IMR-90 (cell line): ENCODE measurements at regions not wholly inside any gene's neighbourhood (a gene's known extent, or its start where the extent isn't known, plus 50 kb on each side); places are given as distances from the start of the nearest gene placed in this dataset.

Experiments
- ATAC-seq: fragments of 200-7000 bp; cut with Tn5 transposase; 2 replicates; pipeline ENCODE4 v1.9.1; 2020; ENCODE audit warnings: low read depth, mild to moderate bottlenecking, moderate library complexity
- BruUV-seq: library from RNA; stranded (reverse); fragments of 400-500 nt; replicated peaks from 2 replicates; lab custom pipeline; 2021; lab: Mats Ljungman, UMichigan
- CTCF ChIA-PET: fragments of 300-600 bp; formaldehyde crosslinking; extraction: SDS; loops from one replicate; lab custom pipeline; 2021; ENCODE audit warnings: antibody characterized with exemption; lab: Yijun Ruan, JAX
- POLR2A ChIA-PET: fragments of 300-600 bp; sonication (Branson Sonifier 250); formaldehyde crosslinking; loops from one replicate; lab custom pipeline; 2022; ENCODE audit warnings: antibody characterized with exemption; ENCODE audit not compliant: unreplicated experiment; lab: Charles Lee
- DNase-seq: peaks from one replicate; pipeline ENCODE4 v3.0.0; 2013
- H2AFZ ChIP-seq: replicated peaks from 2 replicates; pipeline ENCODE3; 2013; ENCODE audit warnings: low read length, mild to moderate bottlenecking; ENCODE audit not compliant: poor library complexity
- H2AK5ac ChIP-seq: 2 replicates; pipeline ENCODE4 v1.6.1; 2013; ENCODE audit warnings: low read depth, low read length, inconsistent platforms
- H2AK9ac ChIP-seq: replicated peaks from 2 replicates; pipeline ENCODE3; 2013; ENCODE audit warnings: mild to moderate bottlenecking, low read depth, low read length, moderate library complexity; ENCODE audit not compliant: poor library complexity
- H2BK120ac ChIP-seq: 2 replicates; pipeline ENCODE4 v1.6.1; 2013; ENCODE audit warnings: low read depth, low read length, inconsistent platforms
- H2BK15ac ChIP-seq: 3 replicates; pipeline ENCODE4 v1.6.1; 2013; ENCODE audit warnings: low read depth, low read length, inconsistent platforms
- H2BK20ac ChIP-seq: 2 replicates; pipeline ENCODE4 v1.6.1; 2013; ENCODE audit warnings: low read depth, mild to moderate bottlenecking, inconsistent platforms, low read length, moderate library complexity
- H2BK5ac ChIP-seq: 2 replicates; pipeline ENCODE4 v1.6.1; 2013; ENCODE audit warnings: mild to moderate bottlenecking, low read depth, low read length, inconsistent platforms; ENCODE audit not compliant: poor library complexity, severe bottlenecking
- H3K14ac ChIP-seq: replicated peaks from 2 replicates; pipeline ENCODE4 v1.6.1; 2013; ENCODE audit warnings: low read depth, low read length, inconsistent platforms
- H3K18ac ChIP-seq: 2 replicates; pipeline ENCODE4 v1.6.1; 2013; ENCODE audit warnings: low read depth, low read length, control low read depth
- H3K23ac ChIP-seq: 2 replicates; pipeline ENCODE4 v1.6.1; 2013; ENCODE audit warnings: low read depth, low read length, inconsistent platforms
- H3K27ac ChIP-seq: 2 replicates; pipeline ENCODE4 v1.5.1; 2013; ENCODE audit warnings: mild to moderate bottlenecking, control low read depth, low read length; ENCODE audit not compliant: insufficient read depth
- H3K27me3 ChIP-seq: 2 replicates; pipeline ENCODE4 v1.6.1; 2013; ENCODE audit warnings: low read length; ENCODE audit not compliant: control insufficient read depth, insufficient read depth
- H3K36me3 ChIP-seq: 2 replicates; pipeline ENCODE4 v1.6.1; 2013; ENCODE audit warnings: low read length, mixed read lengths; ENCODE audit not compliant: control insufficient read depth, insufficient read depth
- H3K4ac ChIP-seq: 2 replicates; pipeline ENCODE4 v1.6.1; 2013; ENCODE audit warnings: low read depth, low read length, inconsistent platforms
- H3K4me1 ChIP-seq: 2 replicates; pipeline ENCODE4 v1.6.1; 2013; ENCODE audit warnings: low read length, mixed read lengths; ENCODE audit not compliant: control insufficient read depth, insufficient read depth
- H3K4me2 ChIP-seq: 2 replicates; pipeline ENCODE4 v1.6.1; 2013; ENCODE audit warnings: low read depth, mild to moderate bottlenecking, control low read depth, low read length, moderate library complexity
- H3K4me3 ChIP-seq: 2 replicates; pipeline ENCODE4 v1.5.1; 2013; ENCODE audit warnings: low read depth, mild to moderate bottlenecking, control low read depth, low read length, moderate library complexity; ENCODE audit not compliant: insufficient read depth
- H3K56ac ChIP-seq: 2 replicates; pipeline ENCODE4 v1.6.1; 2013; ENCODE audit warnings: low read length, inconsistent platforms; ENCODE audit not compliant: insufficient read depth; ENCODE audit errors: extremely low read depth
- H3K79me1 ChIP-seq, 2 experiments: 2 replicates each; pipeline ENCODE4 v1.6.1; 2013; ENCODE audit warnings: low read length in 2 of 2, inconsistent platforms in 1 of 2, low read depth in 1 of 2
- H3K9ac ChIP-seq: 2 replicates; pipeline ENCODE4 v1.6.1; 2013; ENCODE audit warnings: low read depth, low read length, control low read depth
- H3K9me1 ChIP-seq: 2 replicates; pipeline ENCODE4 v1.6.1; 2013; ENCODE audit warnings: low read length, inconsistent platforms; ENCODE audit not compliant: insufficient read depth
- H3K9me3 ChIP-seq: 2 replicates; pipeline ENCODE4 v1.6.1; 2013; ENCODE audit warnings: low read length; ENCODE audit not compliant: control insufficient read depth, insufficient read depth
- H4K20me1 ChIP-seq: 2 replicates; pipeline ENCODE4 v1.6.1; 2013; ENCODE audit warnings: low read length, inconsistent platforms; ENCODE audit not compliant: insufficient read depth
- H4K5ac ChIP-seq: 2 replicates; pipeline ENCODE4 v1.6.1; 2013; ENCODE audit warnings: mild to moderate bottlenecking, low read depth, low read length, control low read depth
- H4K8ac ChIP-seq, 2 experiments: 2 replicates each; pipeline ENCODE4 v1.6.1; 2013; ENCODE audit warnings: low read depth in 2 of 2, low read length in 2 of 2, control low read depth in 1 of 2, inconsistent platforms in 1 of 2
- H4K91ac ChIP-seq: 2 replicates; pipeline ENCODE4 v1.6.1; 2013; ENCODE audit warnings: low read depth, low read length, inconsistent platforms; ENCODE audit not compliant: insufficient read depth
- CEBPB ChIP-seq: IDR thresholded peaks from 2 replicates; pipeline ENCODE4 v1.6.1; 2012; ENCODE audit warnings: low read depth, low read length, improper control_type of control experiment
- CTCF ChIP-seq: conservative IDR thresholded peaks from 2 replicates; pipeline ENCODE4 v1.5.1; 2012; ENCODE audit warnings: mild to moderate bottlenecking, low read depth, low read length, improper control_type of control experiment
- MAFK ChIP-seq: IDR thresholded peaks from 2 replicates; pipeline ENCODE4 v1.6.1; 2012; ENCODE audit warnings: low read depth, low read length, improper control_type of control experiment
- MAZ ChIP-seq: IDR thresholded peaks from 2 replicates; pipeline ENCODE4 v1.6.1; 2012; ENCODE audit warnings: low read depth, mild to moderate bottlenecking, low read length, improper control_type of control experiment, moderate library complexity, borderline replicate concordance
- POLR2A ChIP-seq: IDR thresholded peaks from 2 replicates; pipeline ENCODE4 v1.6.1; 2012; ENCODE audit warnings: mild to moderate bottlenecking, low read depth, low read length
- RCOR1 ChIP-seq: IDR thresholded peaks from 2 replicates; pipeline ENCODE4 v1.6.1; 2012; ENCODE audit warnings: mild to moderate bottlenecking, low read length, improper control_type of control experiment; ENCODE audit not compliant: insufficient replicate concordance
- RFX5 ChIP-seq: IDR thresholded peaks from 2 replicates; pipeline ENCODE4 v1.8.0; 2012; ENCODE audit warnings: low read depth, mild to moderate bottlenecking, low read length, moderate library complexity
- WGBS, 2 experiments: methylation state at CpG; one replicate each; pipeline versions ENCODE4 v1.1.5 to v1.1.7; 2013; ENCODE audit warnings: missing lambda C conversion rate in 2 of 2; ENCODE audit not compliant: insufficient read length in 1 of 2; ENCODE audit errors: extremely low coverage in 2 of 2; 5-methylcytosine and 5-hydroxymethylcytosine counted together
- dilution Hi-C: fragments of 300-500 bp; cut with HindIII; formaldehyde crosslinking; loops from one replicate; pipeline ENCODE4 v1.14.3; 2018; ENCODE audit warnings: low sequenced_read_pairs; ENCODE audit not compliant: unreplicated experiment
- in situ Hi-C: fragments of 300-500 bp; cut with MboI; formaldehyde crosslinking; loops from 3 replicates; pipeline ENCODE4 v1.14.3; 2019; ENCODE audit warnings: low sequenced_read_pairs, inconsistent platforms, mixed read lengths
- intact Hi-C: fragments of 100-400 bp; cut with micrococcal nuclease; formaldehyde crosslinking; loops from 2 replicates; pipeline ENCODE4 v1.10.0; 2022

- TF ChIP-seq CTCF (no peak), CEBPB (no peak), MAFK (no peak)
These were observed 61.4 kb upstream of the LEKR1 start (continued) for GRCh38 chr3:156764751-156765150.

GRCh38 chr3:156768390-156768789, 57.8 kb upstream of the LEKR1 start:
- TF ChIP-seq CEBPB = no peak
- no peak for TF ChIP-seq MAZ
- no peak for TF ChIP-seq RCOR1
- TF ChIP-seq POLR2A = no peak
- no peak for TF ChIP-seq RFX5
- H4K8ac ChIP-seq = no peak overlapping the region
- no peak overlapping the region for H2BK5ac ChIP-seq
- H2BK120ac ChIP-seq = no peak overlapping the region
- no peaks in the 10 kb centered on the region for H4K20me1 ChIP-seq
- no peak overlapping the region for H3K23ac ChIP-seq
- H3K36me3 ChIP-seq = no peaks in the 10 kb centered on the region
- dilution Hi-C loops (no loop called here), intact Hi-C loops (no loop called here), in situ Hi-C loops (no loop called here)
- peaks cover 3% of the 10 kb centered on the region for H3K4me1 ChIP-seq
- H2AFZ ChIP-seq = no peak overlapping the region
- H3K79me1 ChIP-seq = no peaks in the 10 kb centered on the region
- no peaks in the 10 kb centered on the region for H3K9me3 ChIP-seq
- H4K91ac ChIP-seq = no peak overlapping the region
- no peak overlapping the region for H3K4ac ChIP-seq
- no peak overlapping the region for H2AK9ac ChIP-seq
- no peak overlapping the region for H3K4me3 ChIP-seq
- no peak overlapping the region for H3K14ac ChIP-seq
- no peak overlapping the region for H3K18ac ChIP-seq
- H2BK20ac ChIP-seq = no peak overlapping the region
- no TSS peak for BruUV-seq
- DNase-seq (no peak), ATAC-seq (no peak)
- CTCF ChIA-PET = no interaction called here
- no peak overlapping the region for H3K9ac ChIP-seq
- no peak overlapping the region for H3K4me2 ChIP-seq
- no peaks in the 10 kb centered on the region; the same call in 1 of the 2 replicates for H3K9me1 ChIP-seq
- H3K27me3 ChIP-seq = no peaks in the 10 kb centered on the region
- no peak overlapping the region for H3K56ac ChIP-seq
- H4K5ac ChIP-seq = no peak overlapping the region
- no peak overlapping the region for H3K27ac ChIP-seq
- POLR2A ChIA-PET = no interaction called here
- H2BK15ac ChIP-seq = no peak overlapping the region; the same call in 2 of the 3 replicates
- WGBS, 2 experiments = 100% methylated on average over 1 of the region's 3 CpGs; no CpG with 5 or more reads in 1 of the 2 experiments
- H2AK5ac ChIP-seq = no peak overlapping the region
